Thyroid gland (tissue), 4 donors: ENCODE measurements at regions not wholly inside any gene's neighbourhood (a gene's known extent, or its start where the extent isn't known, plus 50 kb on each side); places are given as distances from the start of the nearest gene placed in this dataset.

Experiments
- POLR2A ChIP-seq, 2 donors: fragments of 450-650 bp; IDR thresholded peaks; one replicate each; pipeline ENCODE4 v1.6.1; 2017; ENCODE audit warnings: antibody characterized with exemption in 2 of 2, mild to moderate bottlenecking in 2 of 2, moderate library complexity in 1 of 2
- TF ChIP-seq, protein P1 (sequence below), 6 experiments: fragments of 200-600 bp in 3 of 6; fragments of 450-650 bp in 3 of 6; sonication (generic) in 3 of 6; IDR thresholded peaks; one replicate each; pipeline ENCODE4 v1.5.1; 2016 to 2019; ENCODE audit warnings: antibody characterized with exemption in 6 of 6, mild to moderate bottlenecking in 2 of 6, inconsistent platforms in 1 of 6, moderate library complexity in 1 of 6

DNA sequence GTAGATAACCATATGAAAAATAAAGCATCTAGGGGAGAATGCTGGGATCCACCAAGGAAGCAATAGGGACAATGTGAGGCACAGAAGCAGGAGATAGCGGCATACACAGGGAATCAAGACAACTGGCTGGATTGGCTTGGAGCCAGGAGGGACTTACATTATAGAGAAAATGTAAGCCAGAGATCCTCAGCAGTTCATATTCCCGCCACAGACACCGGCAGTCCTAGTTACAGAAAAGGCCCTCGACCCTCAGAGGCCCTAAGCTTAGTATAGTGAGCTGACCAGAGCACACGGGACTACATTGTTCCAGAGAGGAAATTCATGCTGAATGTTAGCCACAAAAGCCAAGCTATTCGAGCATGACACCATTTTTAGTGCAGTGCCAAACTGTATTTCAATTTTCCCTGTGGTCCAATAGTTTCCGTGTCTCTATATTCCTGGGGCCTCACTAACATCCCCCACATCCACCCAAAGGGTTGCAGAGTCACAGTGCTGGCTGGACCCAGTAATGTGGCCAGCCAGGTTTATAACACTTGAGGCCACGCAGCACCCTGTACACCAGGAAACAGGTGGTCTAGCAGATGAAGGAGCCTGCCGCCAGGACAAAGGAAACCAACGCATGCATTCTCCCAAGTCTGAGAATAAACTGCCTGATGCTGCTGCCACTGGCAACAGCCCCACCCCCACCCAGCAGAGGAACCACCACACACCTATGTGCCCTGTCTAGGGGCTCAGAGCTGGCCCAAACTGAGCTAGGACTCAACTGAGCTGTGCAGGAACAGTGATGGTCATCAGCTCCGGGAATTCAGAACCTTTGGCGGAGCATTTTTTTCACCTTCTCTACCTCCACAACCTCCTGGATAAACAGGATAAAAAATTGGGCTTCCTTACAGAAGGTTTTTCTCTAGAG, 693.2 kb upstream of the CHD1 start:
- TF ChIP-seq, protein P1, sequence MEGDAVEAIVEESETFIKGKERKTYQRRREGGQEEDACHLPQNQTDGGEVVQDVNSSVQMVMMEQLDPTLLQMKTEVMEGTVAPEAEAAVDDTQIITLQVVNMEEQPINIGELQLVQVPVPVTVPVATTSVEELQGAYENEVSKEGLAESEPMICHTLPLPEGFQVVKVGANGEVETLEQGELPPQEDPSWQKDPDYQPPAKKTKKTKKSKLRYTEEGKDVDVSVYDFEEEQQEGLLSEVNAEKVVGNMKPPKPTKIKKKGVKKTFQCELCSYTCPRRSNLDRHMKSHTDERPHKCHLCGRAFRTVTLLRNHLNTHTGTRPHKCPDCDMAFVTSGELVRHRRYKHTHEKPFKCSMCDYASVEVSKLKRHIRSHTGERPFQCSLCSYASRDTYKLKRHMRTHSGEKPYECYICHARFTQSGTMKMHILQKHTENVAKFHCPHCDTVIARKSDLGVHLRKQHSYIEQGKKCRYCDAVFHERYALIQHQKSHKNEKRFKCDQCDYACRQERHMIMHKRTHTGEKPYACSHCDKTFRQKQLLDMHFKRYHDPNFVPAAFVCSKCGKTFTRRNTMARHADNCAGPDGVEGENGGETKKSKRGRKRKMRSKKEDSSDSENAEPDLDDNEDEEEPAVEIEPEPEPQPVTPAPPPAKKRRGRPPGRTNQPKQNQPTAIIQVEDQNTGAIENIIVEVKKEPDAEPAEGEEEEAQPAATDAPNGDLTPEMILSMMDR (IDR thresholded peaks at IDR 0.05) = no peak
- TF ChIP-seq POLR2A (IDR thresholded peaks at IDR 0.05) = no peak
